ENCODE measurements at regions not wholly inside any gene's neighbourhood (a gene's known extent, or its start where the extent isn't known, plus 50 kb on each side); places are given as distances from the start of the nearest gene placed in this dataset.

- no peak for TF ChIP-seq CTCF (IDR thresholded peaks at IDR 0.05)
- no peak for TF ChIP-seq ZFX (IDR thresholded peaks at IDR 0.05; ENCODE audit: borderline replicate concordance)
These were observed 59.8 kb upstream of the RCBTB2 start for GRCh38 chr13:48592688-48593049.
